Endothelial cell of umbilical vein (primary cell): ENCODE measurements at regions not wholly inside any gene's neighbourhood (a gene's known extent, or its start where the extent isn't known, plus 50 kb on each side); places are given as distances from the start of the nearest gene placed in this dataset.

Experiments used
- BruUV-seq: library from RNA; stranded (reverse); fragments of 400-500 nt; replicated peaks from 2 replicates; lab custom pipeline; 2021; lab: Mats Ljungman, UMichigan
- CTCF ChIA-PET: fragments of 300-600, 350-600 bp; sonication (Branson Sonifier 250); formaldehyde crosslinking; loops from one replicate; lab custom pipeline; 2021; ENCODE audit warnings: antibody characterized with exemption, inconsistent platforms; lab: Charles Lee
- POLR2A ChIA-PET: fragments of 300-600, 350-600 bp; sonication (Branson Sonifier 250); formaldehyde crosslinking; loops from one replicate; lab custom pipeline; 2021; ENCODE audit warnings: antibody characterized with exemption, inconsistent platforms; lab: Charles Lee
- DNase-seq: peaks from one replicate; pipeline ENCODE4 v3.0.0-alpha.2; 2011; ENCODE audit warnings: low read depth, low spot score
- FAIRE-seq: peaks from 2 replicates; lab custom pipeline; 2011; peaks lifted over from hg19 to GRCh38; lab: Jason Lieb, UNC
- H2AFZ ChIP-seq: 2 replicates; pipeline ENCODE4 v1.6.0; 2012; ENCODE audit warnings: low read depth, low read length, control low read depth, inconsistent platforms
- H3K27ac ChIP-seq: 2 replicates; pipeline ENCODE4 v1.5.1; 2011; ENCODE audit warnings: low read depth, mild to moderate bottlenecking, control low read depth, low read length, moderate library complexity; ENCODE audit not compliant: insufficient read depth
- H3K27me3 ChIP-seq, 2 experiments: 2 replicates each; pipeline versions ENCODE4 v1.6.0 to v1.6.1; 2011; ENCODE audit warnings: low read length in 2 of 2, mixed read lengths in 1 of 2; ENCODE audit not compliant: control insufficient read depth in 2 of 2, insufficient read depth in 2 of 2
- H3K36me3 ChIP-seq, 2 experiments: 2 replicates in 1 of 2; 3 replicates in 1 of 2; pipeline ENCODE4 v1.5.1; 2011; ENCODE audit warnings: low read length in 2 of 2, mild to moderate bottlenecking in 1 of 2, moderate library complexity in 1 of 2; ENCODE audit not compliant: control insufficient read depth in 2 of 2, insufficient read depth in 2 of 2; ENCODE audit errors: extremely low read depth in 1 of 2
- H3K4me1 ChIP-seq: 3 replicates; pipeline ENCODE4 v1.5.1; 2011; ENCODE audit warnings: mild to moderate bottlenecking, low read length; ENCODE audit not compliant: control insufficient read depth, insufficient read depth; ENCODE audit errors: extremely low read depth
- H3K4me2 ChIP-seq: 2 replicates; pipeline ENCODE4 v1.6.1; 2011; ENCODE audit warnings: low read length, control low read depth, mixed read lengths; ENCODE audit not compliant: insufficient read depth
- H3K4me3 ChIP-seq, 3 experiments: fragments of 200-600 bp in 1 of 3; sonication (generic), shearing (Covaris generic) in 1 of 3; replicated peaks in 1 of 3; 2 replicates each; pipeline ENCODE4 v1.5.1; 2011 to 2016; ENCODE audit warnings: control low read depth in 3 of 3, low read length in 3 of 3, mild to moderate bottlenecking in 2 of 3, inconsistent platforms in 1 of 3, low read depth in 1 of 3, moderate library complexity in 1 of 3; ENCODE audit not compliant: insufficient read depth in 1 of 3
- H3K79me2 ChIP-seq: 2 replicates; pipeline ENCODE4 v1.6.0; 2012; ENCODE audit warnings: low read length, inconsistent platforms; ENCODE audit not compliant: control insufficient read depth, insufficient read depth
- H3K9ac ChIP-seq: replicated peaks from 2 replicates; pipeline ENCODE3; 2011; ENCODE audit warnings: low read length, control low read depth; ENCODE audit not compliant: insufficient read depth; ENCODE audit errors: extremely low read depth
- H3K9me1 ChIP-seq: replicated peaks from 3 replicates; pipeline ENCODE4 v1.6.0; 2011; ENCODE audit warnings: mild to moderate bottlenecking, low read length; ENCODE audit not compliant: control insufficient read depth, insufficient read depth; ENCODE audit errors: extremely low read depth
- H3K9me3 ChIP-seq: replicated peaks from 2 replicates; pipeline ENCODE4 v1.5.1; 2012; ENCODE audit warnings: low read length, inconsistent platforms; ENCODE audit not compliant: control insufficient read depth, insufficient read depth
- H4K20me1 ChIP-seq: replicated peaks from 2 replicates; pipeline ENCODE3; 2011; ENCODE audit warnings: mild to moderate bottlenecking, low read length; ENCODE audit not compliant: control insufficient read depth, insufficient read depth; ENCODE audit errors: extremely low read depth
- EZH2 ChIP-seq: IDR thresholded peaks from 2 replicates; pipeline ENCODE4 v1.6.1; 2012; ENCODE audit warnings: borderline replicate concordance, low read depth, mild to moderate bottlenecking, moderate library complexity, low read length, inconsistent platforms; ENCODE audit not compliant: severe bottlenecking
- FOS ChIP-seq: IDR thresholded peaks from 2 replicates; pipeline ENCODE4 v1.6.1; 2011; ENCODE audit warnings: mild to moderate bottlenecking, low read length, moderate library complexity, borderline replicate concordance; ENCODE audit not compliant: insufficient read depth
- GATA2 ChIP-seq: IDR thresholded peaks from 2 replicates; pipeline ENCODE4 v1.7.0; 2011; ENCODE audit warnings: low read depth, mild to moderate bottlenecking, moderate library complexity, mixed read lengths, low read length; ENCODE audit not compliant: insufficient read length, insufficient read depth
- JUN ChIP-seq: IDR thresholded peaks from 2 replicates; pipeline ENCODE4 v1.6.1; 2011; ENCODE audit warnings: borderline replicate concordance, low read depth; ENCODE audit not compliant: insufficient read length, insufficient read depth
- MYC ChIP-seq: IDR thresholded peaks from one replicate; pipeline ENCODE4 v1.6.1; 2011; ENCODE audit warnings: mild to moderate bottlenecking, low read depth, low read length
- POLR2AphosphoS5 ChIP-seq: IDR thresholded peaks from 2 replicates; pipeline ENCODE4 v1.6.1; 2012; ENCODE audit warnings: low read depth, mild to moderate bottlenecking, control low read depth, low read length, moderate library complexity; ENCODE audit not compliant: insufficient read depth
- dilution Hi-C: fragments of 300-500 bp; cut with MboI; formaldehyde crosslinking; loops from one replicate; pipeline ENCODE4 v1.15.0; 2019; ENCODE audit warnings: low sequenced_read_pairs; ENCODE audit not compliant: extremely low pct_ligation_motif_present
- intact Hi-C: fragments of 100-400 bp; cut with micrococcal nuclease; formaldehyde crosslinking; loops from one replicate; pipeline ENCODE4 v1.10.0; 2022
- TF ChIP-seq, protein P1 (sequence below): IDR thresholded peaks from 2 replicates; pipeline ENCODE4 v1.6.1; 2011; ENCODE audit not compliant: insufficient read depth, insufficient read length
- TF ChIP-seq, protein P2 (sequence below), 2 donors: IDR thresholded peaks; 1 replicate in 1 of 2; 2 replicates in 1 of 2; pipeline ENCODE4 v1.5.1; 2011; ENCODE audit warnings: low read length in 2 of 2, mild to moderate bottlenecking in 2 of 2, moderate library complexity in 2 of 2, control low read depth in 1 of 2, inconsistent platforms in 1 of 2, low read depth in 1 of 2; ENCODE audit not compliant: insufficient read depth in 1 of 2; ENCODE audit errors: extremely low read depth in 1 of 2

DNA sequence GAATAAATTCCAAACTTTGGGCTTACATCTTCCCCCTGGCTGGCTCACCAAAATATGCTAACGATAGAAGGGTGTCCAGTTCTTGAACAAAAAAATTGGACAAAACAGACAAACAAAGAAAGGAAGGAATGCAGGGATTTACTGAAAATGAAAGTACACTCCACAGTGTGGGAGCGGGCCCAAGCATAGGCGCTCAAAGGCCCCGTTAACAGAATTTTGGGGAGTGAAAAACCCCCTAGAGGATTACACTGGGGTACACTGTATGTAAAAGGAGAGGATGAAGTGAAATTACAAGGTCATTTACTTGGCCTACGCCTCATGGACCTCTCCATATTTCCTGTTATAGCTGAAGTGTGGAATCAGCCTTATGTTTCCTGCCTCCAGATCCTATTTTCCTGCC lies 899.7 kb downstream of the DSC3 start:
- TF ChIP-seq POLR2AphosphoS5 (no peak), MYC (no peak), EZH2 (no peak), FOS (no peak), GATA2 (no peak), JUN (no peak)
- TF ChIP-seq, protein P1, sequence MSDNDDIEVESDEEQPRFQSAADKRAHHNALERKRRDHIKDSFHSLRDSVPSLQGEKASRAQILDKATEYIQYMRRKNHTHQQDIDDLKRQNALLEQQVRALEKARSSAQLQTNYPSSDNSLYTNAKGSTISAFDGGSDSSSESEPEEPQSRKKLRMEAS: no peak
- TF ChIP-seq, protein P2, sequence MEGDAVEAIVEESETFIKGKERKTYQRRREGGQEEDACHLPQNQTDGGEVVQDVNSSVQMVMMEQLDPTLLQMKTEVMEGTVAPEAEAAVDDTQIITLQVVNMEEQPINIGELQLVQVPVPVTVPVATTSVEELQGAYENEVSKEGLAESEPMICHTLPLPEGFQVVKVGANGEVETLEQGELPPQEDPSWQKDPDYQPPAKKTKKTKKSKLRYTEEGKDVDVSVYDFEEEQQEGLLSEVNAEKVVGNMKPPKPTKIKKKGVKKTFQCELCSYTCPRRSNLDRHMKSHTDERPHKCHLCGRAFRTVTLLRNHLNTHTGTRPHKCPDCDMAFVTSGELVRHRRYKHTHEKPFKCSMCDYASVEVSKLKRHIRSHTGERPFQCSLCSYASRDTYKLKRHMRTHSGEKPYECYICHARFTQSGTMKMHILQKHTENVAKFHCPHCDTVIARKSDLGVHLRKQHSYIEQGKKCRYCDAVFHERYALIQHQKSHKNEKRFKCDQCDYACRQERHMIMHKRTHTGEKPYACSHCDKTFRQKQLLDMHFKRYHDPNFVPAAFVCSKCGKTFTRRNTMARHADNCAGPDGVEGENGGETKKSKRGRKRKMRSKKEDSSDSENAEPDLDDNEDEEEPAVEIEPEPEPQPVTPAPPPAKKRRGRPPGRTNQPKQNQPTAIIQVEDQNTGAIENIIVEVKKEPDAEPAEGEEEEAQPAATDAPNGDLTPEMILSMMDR (IDR thresholded peaks at IDR 0.05; ENCODE audit: extremely low read depth in 1 of 2, insufficient read depth in 1 of 2, low read depth in 1 of 2, low read length in 2 of 2): no peak
- Histone ChIP-seq H3K79me2 (no peaks in the 10 kb centered on the region), H3K9ac (no peak overlapping the region), H3K27me3 (no peaks in the 10 kb centered on the region), H2AFZ (no peak overlapping the region), H3K9me1 (no peaks in the 10 kb centered on the region), H3K36me3 (no peaks in the 10 kb centered on the region), H3K9me3 (no peaks in the 10 kb centered on the region), H3K4me3 (no peak overlapping the region), H3K27ac (no peak overlapping the region), H4K20me1 (no peaks in the 10 kb centered on the region), H3K4me1 (no peaks in the 10 kb centered on the region), H3K4me2 (no peak overlapping the region)
- FAIRE-seq: no peak
- intact Hi-C loops: no loop called here
- no TSS peak for BruUV-seq
- ChIA-PET CTCF (interaction anchor here (1.2 kb wide), 1 partner anchor 12 kb away, joined by 4 read pairs; no protein-coding TSS in a partner anchor), POLR2A (no interaction called here)
- dilution Hi-C loops: no loop called here
- no peak for DNase-seq
